Astrocyte of the spinal cord (primary cell): ENCODE measurements at regions not wholly inside any gene's neighbourhood (a gene's known extent, or its start where the extent isn't known, plus 50 kb on each side); places are given as distances from the start of the nearest gene placed in this dataset.
"Not testable (repeated sequence)": the region's sequence is repeated elsewhere in the genome, so short reads cannot be mapped to it uniquely, and the experiment has no call there.

Experiments
- DNase-seq: peaks from one replicate; pipeline ENCODE4 v3.0.0; 2011; ENCODE audit warnings: low read depth, low spot score
- H3K4me3 ChIP-seq: 2 replicates; pipeline ENCODE4 v1.5.1; 2011; ENCODE audit warnings: low read depth, mild to moderate bottlenecking, low read length, moderate library complexity
- in situ Hi-C: cut with HindIII; loops from 2 replicates; pipeline ENCODE4 v1.10.0; 2017; ENCODE audit warnings: low sequenced_read_pairs
- TF ChIP-seq, protein P1 (sequence below): IDR thresholded peaks from 2 replicates; pipeline ENCODE4 v1.5.1; 2012; ENCODE audit warnings: low read depth, mild to moderate bottlenecking, low read length, inconsistent platforms

DNA sequence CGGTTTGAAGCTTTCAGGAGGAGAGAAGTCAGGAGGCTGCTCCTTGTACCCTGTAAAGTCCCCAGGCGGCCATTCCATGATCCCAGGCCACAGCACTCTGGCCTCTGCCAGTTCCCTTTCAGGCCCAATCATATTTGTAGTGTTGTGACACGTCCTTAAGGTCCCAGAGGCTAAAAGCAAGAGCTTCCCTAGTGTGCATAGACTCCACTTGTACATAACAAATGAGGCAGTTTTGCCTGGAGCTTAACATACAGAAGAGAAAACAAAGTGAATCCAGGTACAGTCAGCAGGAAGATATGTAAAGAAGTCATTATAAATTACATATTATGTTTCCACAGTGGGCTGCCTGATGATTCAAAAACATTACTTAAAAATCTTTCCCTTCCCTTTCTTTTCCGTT lies 81.1 kb upstream of the RPH3A start:
- TF ChIP-seq, protein P1, sequence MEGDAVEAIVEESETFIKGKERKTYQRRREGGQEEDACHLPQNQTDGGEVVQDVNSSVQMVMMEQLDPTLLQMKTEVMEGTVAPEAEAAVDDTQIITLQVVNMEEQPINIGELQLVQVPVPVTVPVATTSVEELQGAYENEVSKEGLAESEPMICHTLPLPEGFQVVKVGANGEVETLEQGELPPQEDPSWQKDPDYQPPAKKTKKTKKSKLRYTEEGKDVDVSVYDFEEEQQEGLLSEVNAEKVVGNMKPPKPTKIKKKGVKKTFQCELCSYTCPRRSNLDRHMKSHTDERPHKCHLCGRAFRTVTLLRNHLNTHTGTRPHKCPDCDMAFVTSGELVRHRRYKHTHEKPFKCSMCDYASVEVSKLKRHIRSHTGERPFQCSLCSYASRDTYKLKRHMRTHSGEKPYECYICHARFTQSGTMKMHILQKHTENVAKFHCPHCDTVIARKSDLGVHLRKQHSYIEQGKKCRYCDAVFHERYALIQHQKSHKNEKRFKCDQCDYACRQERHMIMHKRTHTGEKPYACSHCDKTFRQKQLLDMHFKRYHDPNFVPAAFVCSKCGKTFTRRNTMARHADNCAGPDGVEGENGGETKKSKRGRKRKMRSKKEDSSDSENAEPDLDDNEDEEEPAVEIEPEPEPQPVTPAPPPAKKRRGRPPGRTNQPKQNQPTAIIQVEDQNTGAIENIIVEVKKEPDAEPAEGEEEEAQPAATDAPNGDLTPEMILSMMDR: no peak
- in situ Hi-C loops: no loop called here
- H3K4me3 ChIP-seq: no peak overlapping the region
- no peak for DNase-seq

DNA sequence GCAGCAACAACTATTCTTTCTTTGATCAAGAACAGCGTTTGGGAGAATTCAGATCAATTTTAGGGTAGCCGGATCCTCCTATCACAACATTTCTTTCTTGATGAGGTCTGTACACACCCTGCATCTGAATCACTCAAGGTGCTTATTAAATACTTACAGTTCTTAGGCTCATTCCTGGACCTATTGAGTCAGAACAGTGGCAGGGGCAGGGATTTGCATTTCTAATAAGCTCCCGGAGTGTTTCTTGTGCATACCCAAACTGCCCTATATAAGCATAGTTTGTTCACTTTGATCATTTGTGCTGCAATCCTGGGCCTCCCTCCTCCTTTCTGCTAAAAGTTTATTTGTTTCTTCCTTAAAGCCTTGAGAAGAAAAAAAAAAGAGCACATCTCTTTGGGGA lies 80.5 kb upstream of the RPH3A start:
- no peak for DNase-seq
- no peak overlapping the region for H3K4me3 ChIP-seq
- in situ Hi-C loops: no loop called here
- TF ChIP-seq, protein P1: no peak

DNA sequence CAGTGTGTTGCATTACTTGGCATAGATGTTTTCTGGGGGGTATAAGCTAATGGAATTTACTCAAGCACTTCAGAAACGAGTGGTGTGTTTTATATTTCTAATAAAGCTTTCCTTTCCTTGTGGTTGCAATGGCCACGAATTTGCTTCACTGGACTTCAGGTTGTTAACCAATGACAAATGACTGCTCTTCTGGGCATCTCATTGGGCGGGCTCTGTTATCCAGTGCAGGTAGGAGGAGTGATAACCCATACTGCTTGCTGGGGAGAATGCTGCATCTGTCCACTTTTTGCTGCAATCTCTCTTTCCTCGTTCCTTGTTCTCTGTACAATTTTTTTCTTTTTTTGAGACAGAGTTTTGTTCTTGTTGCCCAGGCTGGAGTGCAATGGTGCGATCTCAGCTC lies 80.0 kb upstream of the RPH3A start:
- in situ Hi-C loops: no loop called here
- H3K4me3 ChIP-seq: no peak overlapping the region
- DNase-seq: no peak
- TF ChIP-seq, protein P1: no peak

DNA sequence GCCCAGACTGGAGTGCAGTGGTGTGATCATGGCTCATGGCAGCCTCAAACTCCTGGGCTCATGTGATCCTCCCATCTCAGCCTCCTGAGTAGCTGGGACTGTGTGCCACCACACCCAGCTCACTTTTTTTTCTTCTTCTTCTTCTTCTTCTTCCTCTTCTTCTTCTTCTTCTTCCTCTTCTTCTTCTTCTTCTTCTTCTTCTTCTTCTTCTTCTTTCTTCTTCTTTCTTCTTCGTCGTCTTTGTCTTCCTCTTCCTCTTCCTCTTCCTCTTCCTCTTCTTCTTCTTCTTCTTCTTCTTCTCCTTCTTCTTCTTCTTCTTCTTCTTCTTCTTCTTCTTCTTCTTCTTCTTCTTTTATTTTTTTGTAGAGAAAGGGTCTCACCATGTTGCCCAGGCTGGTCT lies 78.8 kb upstream of the RPH3A start:
- not testable (repeated sequence) for DNase-seq, H3K4me3 ChIP-seq

DNA sequence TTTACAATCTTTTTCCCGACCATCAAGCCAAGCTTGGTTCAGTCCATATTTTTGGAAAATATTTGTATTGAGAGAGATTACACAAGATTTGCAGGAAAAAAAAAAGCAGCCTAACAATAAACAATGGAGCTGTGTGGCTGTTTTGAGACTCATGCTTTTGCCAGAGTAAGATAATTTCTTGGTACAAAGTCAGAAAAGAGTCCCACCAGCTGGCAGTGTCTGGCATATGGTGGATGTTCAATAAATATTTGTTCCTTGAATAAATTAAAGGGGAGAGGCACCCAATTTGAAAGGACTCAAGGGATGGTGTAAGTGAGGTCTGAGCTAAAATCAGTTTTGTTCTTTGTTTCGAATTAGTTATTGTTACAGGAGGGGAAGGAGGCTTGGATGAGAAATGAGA lies 78.1 kb upstream of the RPH3A start:
- TF ChIP-seq, protein P1: no peak
- in situ Hi-C loops: no loop called here
- DNase-seq: no peak
- H3K4me3 ChIP-seq: no peak overlapping the region

More for the DNA sequence above, 78.8 kb upstream of the RPH3A start:
- in situ Hi-C loops: not testable (repeated sequence)

DNA sequence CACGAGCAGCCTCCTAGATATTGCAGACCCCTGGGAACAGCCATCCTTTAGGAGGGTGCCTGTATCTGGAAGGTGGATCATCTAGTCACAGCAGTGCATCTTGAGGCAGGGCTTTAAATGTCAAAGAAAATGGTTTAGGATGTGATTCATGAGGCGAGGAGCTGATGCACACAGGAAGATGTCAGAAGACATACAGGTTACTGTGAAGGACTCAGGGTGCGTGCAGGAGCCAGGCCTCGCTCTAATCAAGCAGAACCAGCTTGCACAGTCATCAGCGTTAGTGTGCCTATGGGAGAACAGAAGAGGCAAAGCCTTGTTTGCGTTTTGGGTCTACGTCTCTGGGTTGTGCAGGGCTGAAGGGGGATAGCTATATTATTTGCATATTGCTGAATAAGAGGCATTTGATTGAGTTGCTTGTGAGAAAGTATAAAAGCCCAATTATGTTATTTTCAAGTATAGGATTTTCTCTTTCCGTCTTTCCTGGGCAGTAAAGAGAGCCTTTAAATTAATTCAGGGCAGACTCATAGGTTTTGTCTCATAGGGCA lies 77.3 kb upstream of the RPH3A start:
- DNase-seq: no peak

DNA sequence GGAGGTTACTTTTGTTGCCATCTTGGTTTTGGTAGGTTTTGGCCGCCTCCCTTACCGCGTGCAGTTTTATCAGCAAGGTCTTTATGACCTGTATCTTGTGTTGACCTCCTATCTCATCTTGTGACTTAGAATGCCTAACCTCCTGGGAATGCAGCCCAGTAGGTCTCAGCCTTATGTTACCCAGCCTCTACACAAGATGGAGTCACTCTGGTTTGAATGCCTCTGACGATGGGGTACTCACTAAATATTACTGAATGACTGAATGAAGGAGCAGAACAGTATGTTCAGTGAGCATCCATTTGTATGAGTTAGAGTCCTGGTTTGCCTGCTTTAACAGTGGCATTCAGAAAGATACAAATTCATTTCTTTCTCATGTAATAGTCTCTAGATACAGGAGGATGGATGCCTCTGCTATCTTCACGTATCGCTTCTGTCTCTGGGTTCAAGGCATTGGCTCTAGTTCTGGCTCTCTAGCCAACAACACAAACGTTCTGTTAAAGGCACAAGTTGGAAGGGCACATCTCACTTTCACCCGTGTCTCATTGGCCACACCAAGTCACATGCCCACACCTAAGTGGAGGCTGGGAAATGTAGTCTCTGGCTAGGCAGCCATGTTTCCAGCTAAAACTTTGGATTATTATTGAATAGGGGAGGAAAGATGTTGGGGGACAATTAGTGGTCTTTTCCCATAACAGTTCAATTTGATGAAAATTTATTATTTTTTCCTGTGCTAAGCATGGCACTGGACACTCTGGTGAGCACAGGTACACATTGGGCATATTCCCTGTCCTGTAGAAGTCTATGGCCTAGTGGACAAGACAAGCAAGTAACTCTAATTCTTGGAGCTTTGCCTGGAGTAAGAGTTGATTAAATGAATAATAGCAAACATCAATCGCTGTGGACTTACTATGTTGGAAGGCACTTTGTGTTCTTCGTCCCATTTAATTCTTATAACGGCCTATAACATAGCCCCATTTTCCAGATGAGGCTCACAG lies 75.2 kb upstream of the RPH3A start:
- in situ Hi-C loops: no loop called here
- no peak for DNase-seq
- H3K4me3 ChIP-seq: no peak overlapping the region
- TF ChIP-seq, protein P1: no peak

More for the DNA sequence above, 77.3 kb upstream of the RPH3A start:
- TF ChIP-seq, protein P1: no peak
- no peak overlapping the region for H3K4me3 ChIP-seq
- in situ Hi-C loops: no loop called here
